Activated CD8-positive, alpha-beta memory T cell treated with anti-CD3 and anti-CD28 coated beads for 36 hours (primary cell): ENCODE measurements at regions not wholly inside any gene's neighbourhood (a gene's known extent, or its start where the extent isn't known, plus 50 kb on each side); places are given as distances from the start of the nearest gene placed in this dataset.
"Not testable (repeated sequence)": the region's sequence is repeated elsewhere in the genome, so short reads cannot be mapped to it uniquely, and the experiment has no call there.

Experiments used
- CTCF ChIA-PET: fragments of 350-600 bp; sonication (Branson Sonifier 250); formaldehyde crosslinking; loops from one replicate; lab custom pipeline; 2021; ENCODE audit warnings: antibody characterized with exemption; lab: Charles Lee
- POLR2A ChIA-PET: fragments of 350-600 bp; sonication (Branson Sonifier 250); formaldehyde crosslinking; loops from one replicate; lab custom pipeline; 2021; ENCODE audit warnings: antibody characterized with exemption; lab: Charles Lee

DNA sequence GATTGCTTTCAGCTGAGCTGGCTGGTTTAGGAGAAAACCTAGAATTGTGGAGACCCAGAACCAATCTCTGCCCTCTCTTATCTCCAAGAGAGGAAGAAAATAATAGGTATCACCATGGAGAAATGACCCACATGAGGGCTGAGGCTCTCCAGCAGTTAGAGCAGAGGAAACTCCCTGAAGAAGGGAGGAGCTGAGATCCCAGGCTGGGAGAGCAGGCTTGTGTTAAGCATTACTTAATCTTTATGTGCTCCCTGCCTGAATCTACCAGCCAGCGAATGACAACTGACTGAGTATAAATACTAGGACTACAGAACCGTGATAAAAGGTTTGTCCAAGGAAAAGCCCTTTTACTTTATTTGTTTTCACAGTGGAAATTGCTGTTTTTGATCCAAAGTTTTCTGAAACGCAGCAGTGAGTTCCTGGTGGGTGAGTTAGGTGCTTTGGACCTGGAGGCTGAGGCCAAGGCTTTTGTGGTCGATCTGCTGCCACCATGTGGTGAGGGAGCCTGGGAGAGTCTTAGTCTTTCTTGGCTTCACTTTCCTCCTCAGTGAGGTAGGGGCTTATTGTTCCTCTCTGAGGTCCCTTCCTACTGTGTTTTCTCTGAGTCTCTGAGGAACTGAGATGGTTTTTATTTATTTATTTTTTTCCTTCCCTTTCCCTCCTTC lies 219.5 kb upstream of the NOTCH2NLA start:
- POLR2A ChIA-PET, CTCF ChIA-PET: not testable (repeated sequence)

GRCh38 chr1:146443871-146444222 lies 215.0 kb upstream of the NOTCH2NLA start:
- CTCF ChIA-PET, POLR2A ChIA-PET: not testable (repeated sequence)

GRCh38 chr1:146443088-146443870 lies 214.5 kb upstream of the NOTCH2NLA start:
- CTCF ChIA-PET, POLR2A ChIA-PET: not testable (repeated sequence)

GRCh38 chr1:146438543-146438942 lies 209.7 kb upstream of the NOTCH2NLA start:
- CTCF ChIA-PET, POLR2A ChIA-PET: not testable (repeated sequence)

DNA sequence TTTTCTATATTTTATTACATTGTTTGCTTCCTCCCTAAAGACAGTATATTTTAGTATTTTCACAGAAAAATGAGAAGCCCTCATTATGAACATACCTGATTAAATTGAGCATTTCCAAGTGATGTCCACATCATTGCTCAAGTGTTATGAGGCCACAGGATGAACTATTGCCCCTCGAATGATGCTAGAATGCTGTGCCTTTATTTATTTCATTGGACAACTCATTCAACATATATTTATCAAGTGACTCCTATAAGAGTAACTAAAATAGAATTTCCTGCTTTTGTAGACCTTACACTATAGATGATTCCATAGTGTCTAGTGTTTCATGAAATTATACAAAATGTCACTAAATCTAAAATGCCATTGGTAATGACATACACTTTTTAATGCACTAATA lies 187.8 kb upstream of the NOTCH2NLA start:
- CTCF ChIA-PET, POLR2A ChIA-PET: not testable (repeated sequence)

GRCh38 chr1:146415017-146415416 lies 186.2 kb upstream of the NOTCH2NLA start:
- POLR2A ChIA-PET, CTCF ChIA-PET: not testable (repeated sequence)

GRCh38 chr1:146413911-146414310 lies 185.1 kb upstream of the NOTCH2NLA start:
- POLR2A ChIA-PET, CTCF ChIA-PET: not testable (repeated sequence)

GRCh38 chr1:146411923-146412322 lies 183.1 kb upstream of the NOTCH2NLA start:
- POLR2A ChIA-PET: interaction anchor here (0.6 kb wide), 1 partner anchor 672 kb away, joined by 3 read pairs; no protein-coding TSS in a partner anchor
- CTCF ChIA-PET: not testable (repeated sequence)

GRCh38 chr1:146409817-146410441 lies 181.1 kb upstream of the NOTCH2NLA start:
- POLR2A ChIA-PET, CTCF ChIA-PET: not testable (repeated sequence)

- POLR2A ChIA-PET, CTCF ChIA-PET: not testable (repeated sequence)
Observed at GRCh38 chr1:146409116-146409801, 180.4 kb upstream of the NOTCH2NLA start.

- CTCF ChIA-PET, POLR2A ChIA-PET: not testable (repeated sequence)
Observed at GRCh38 chr1:146401281-146401825, 172.5 kb upstream of the NOTCH2NLA start.

DNA sequence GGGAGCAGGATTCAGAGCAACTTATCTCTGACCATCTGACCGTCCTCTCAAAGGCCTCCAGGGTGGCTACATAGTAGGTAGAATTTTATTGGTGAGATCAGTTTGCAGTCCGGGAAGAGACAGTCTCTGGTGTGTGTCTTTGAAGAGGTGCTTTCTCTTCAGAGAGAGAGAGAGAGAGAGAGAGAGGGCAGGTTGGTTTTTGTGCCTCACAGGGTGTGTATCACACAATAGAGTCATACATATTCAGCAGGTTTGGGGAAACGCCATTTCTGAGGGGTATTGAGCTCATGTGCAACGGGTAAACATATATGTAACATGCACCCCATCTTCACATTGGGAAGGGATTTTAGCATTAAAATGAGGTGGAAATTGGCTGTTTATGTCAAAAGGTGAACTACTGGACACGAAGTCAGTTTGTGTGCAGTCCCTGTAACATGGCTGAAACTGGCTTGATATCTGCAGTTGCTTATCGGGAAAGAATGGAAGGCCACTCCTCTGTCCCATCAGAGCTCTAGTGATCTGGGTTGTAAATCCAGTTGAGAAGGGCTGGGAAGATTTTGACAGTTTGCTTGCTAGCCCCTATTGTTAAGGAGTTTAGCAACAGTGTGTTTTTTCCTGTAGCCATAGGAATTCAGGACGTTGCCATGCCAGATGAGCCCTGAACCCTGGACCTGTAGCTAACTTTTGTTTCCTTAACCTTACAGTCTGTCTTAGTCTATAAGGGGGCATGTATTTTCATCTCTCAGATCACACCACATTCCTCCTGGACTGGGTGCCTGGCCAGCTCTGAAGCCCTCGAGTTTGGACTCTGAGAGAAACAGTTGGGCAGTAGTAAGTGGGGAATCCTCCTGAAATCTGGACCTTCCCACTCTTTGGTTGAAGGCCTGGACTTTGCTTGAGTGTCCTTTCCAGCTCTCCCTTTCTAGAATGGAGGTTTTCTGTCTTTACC lies 171.6 kb upstream of the NOTCH2NLA start:
- CTCF ChIA-PET, POLR2A ChIA-PET: not testable (repeated sequence)

DNA sequence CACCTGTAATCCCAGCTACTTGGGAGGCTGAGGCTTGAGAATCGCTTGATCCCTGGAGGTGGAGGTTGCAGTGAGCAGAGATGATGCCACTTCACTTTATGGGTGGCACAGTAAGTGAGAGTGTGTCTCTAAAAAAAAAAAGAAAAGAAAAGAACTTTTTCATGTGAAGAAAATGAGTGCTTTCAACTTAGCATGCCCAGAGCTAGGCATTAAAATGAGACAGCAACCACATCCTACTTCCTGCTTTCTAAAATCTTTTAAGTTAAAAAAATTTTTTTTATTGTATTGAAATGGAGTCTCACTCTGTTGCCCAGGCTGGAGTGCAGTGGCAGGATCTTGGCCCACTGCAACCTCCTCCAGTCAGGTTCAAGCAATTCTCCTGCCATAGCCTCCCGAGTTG lies 170.4 kb upstream of the NOTCH2NLA start:
- POLR2A ChIA-PET, CTCF ChIA-PET: not testable (repeated sequence)

- CTCF ChIA-PET, POLR2A ChIA-PET: not testable (repeated sequence)
Observed at GRCh38 chr1:146396801-146397200, 168.0 kb upstream of the NOTCH2NLA start.

DNA sequence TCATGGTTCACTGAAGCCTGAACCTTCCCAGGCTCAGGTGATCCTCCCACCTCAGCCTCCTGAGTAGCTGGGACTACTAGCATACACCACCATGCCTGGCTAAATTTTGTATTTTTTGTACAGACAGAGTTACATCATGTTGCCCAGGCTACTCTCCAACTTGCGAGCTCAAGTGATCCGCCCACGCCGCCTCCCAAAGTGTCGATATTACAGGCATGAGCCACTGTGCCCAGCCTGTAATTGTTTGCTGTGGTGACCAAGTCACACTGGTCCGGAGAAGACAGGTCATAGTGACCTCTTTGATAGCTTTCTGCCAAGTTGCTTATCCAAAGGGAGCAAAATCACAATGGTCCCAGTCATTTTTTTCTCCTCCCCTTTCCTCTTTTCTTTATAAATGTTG lies 167.4 kb upstream of the NOTCH2NLA start:
- POLR2A ChIA-PET, CTCF ChIA-PET: not testable (repeated sequence)

- CTCF ChIA-PET: not testable (repeated sequence)
Observed at GRCh38 chr1:146393796-146394195, 165.0 kb upstream of the NOTCH2NLA start.

GRCh38 chr1:146393154-146393553 lies 164.3 kb upstream of the NOTCH2NLA start:
- CTCF ChIA-PET, POLR2A ChIA-PET: not testable (repeated sequence)

More at GRCh38 chr1:146393796-146394195, 165.0 kb upstream of the NOTCH2NLA start:
- POLR2A ChIA-PET: not testable (repeated sequence)

DNA sequence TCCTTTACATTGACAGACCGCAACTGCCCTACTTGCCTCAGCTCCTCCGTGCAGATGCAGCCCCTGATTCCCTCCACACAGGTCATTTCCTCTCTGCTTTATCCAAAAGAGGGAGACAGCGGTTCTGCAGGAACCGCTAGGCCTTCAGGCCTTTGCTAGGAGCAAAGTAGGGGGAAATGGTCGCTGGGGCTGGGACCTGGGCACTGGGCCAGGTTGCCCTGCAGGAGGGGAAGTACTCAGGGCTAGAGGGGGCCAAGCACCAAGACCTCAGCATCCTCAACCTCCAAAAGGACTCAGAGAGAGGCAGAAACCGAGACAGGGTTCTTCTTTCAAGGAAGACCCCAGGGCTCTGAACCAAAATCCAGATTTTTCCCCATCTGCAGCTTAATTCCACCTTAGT lies 160.4 kb upstream of the NOTCH2NLA start:
- POLR2A ChIA-PET, CTCF ChIA-PET: not testable (repeated sequence)
